Kidney tubule cell (primary cell): ENCODE measurements at regions not wholly inside any gene's neighbourhood (a gene's known extent, or its start where the extent isn't known, plus 50 kb on each side); places are given as distances from the start of the nearest gene placed in this dataset.
"Not testable (repeated sequence)": the region's sequence is repeated elsewhere in the genome, so short reads cannot be mapped to it uniquely, and the experiment has no call there.

Experiments used
- DNase-seq: peaks from one replicate; pipeline ENCODE4 v3.0.0-alpha.2; 2018; ENCODE audit warnings: low spot score

DNA sequence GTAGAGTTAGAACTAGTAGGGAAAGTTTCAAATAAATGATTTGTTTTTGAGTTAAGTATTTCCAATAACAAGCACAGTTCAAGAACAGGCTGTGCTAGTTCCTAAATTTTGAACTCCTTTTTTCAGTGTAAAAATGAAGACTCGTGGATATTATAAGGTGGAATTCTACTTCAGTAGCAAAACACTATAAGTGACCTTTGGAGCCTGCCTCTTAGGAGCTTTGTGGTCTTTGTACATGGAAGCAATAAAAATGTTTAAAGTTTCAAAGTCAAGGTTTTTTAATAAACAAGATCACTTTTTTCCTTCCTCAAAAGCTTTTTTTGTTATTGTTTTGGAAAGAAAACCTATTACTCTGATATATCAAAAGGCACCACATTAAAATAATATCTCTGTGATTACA is 292.4 kb upstream of the VWC2 start:
- no peak for DNase-seq

DNA sequence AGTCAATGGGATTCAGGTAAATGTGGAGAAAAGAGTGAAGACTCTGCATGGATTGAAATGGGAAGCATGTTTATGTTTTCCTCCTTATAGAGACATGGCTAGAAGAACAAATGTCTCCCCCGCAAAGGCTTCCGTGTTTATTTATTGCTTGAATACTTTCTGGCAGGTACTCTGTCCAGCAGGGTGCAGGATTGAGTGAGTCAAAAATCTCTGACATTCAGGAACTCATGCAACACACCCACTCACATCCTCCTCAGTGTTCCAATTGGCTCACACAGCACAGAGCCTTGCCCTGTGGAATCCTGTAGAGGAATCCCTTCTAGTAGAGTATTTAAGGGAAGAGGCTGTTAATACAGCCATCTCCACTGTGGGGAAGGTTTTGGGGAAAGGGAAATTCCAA is 290.3 kb upstream of the VWC2 start:
- DNase-seq = peak; percentile 50

DNA sequence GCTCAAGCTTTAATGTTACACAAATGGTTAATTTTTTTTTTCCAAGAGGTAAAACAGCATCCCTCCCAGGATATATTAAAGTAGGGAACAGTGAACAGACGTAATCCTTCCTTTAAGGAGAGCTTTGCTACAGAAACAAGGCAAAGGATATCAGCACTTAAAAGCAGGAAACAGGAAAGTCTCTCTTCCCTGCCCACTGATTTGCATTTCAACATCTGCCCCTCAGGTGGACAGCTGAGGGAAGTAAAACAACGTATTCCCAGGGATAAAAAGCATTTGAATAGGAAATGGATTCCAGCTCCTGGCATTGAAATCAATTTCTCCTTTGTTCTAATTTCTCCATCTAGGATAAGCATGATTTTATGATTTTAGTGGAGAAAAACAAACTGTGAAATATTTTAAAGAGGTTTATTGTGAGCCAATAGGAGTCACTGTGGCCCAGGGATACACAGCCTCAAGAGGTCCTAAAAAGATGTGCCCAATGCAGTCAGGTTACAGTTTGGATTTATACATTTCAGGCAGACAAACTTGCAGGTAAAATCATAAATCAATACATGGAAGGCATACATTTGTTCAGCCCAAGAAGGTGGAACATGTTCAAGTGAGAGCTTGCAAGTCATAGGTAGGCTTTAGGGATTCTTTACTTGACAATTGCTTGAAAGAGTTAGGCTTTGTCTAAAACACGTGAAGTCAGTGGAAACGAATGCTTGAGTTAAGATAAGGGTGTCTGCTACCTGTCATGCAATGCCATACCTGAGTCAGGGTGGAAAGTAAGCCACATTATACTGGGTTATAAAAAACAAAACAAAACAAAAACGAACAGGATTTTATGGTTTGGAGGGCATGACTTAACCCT is 286.2 kb upstream of the VWC2 start:
- DNase-seq = no peak

DNA sequence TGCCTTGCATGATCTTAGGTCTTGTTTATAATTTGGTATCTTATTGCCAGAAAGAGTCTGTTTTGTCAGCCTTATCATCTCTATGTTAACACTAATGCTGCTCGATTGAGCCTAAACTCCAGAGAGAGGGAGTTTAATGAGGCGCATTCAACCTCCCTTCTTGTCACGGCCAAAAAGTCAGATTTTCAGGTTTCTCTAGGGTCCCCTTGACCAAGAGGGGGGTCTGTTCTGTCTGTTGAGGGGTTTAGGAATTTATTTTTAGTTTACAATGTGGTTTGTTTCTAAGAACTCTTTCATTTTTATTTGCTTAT is 285.7 kb upstream of the VWC2 start:
- no peak for DNase-seq

DNA sequence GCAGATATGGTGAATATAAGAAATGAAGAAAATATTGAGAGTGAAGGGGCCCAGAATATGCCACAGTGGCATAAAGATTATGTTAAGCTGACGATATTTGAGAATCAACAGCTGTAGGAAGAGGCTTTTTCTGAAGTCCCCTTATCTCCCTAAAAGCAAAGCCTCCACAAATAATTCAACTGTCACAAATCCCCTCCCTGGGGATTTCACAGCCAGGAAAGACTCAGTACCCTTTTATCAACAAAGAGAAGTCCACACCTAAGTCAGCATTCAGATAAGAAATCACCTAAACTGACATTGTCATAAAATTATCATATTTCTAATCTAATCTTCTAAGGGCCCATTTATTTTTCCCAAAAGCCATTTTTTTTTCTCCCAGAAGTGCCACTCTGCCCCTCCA is 284.9 kb upstream of the VWC2 start:
- DNase-seq = no peak

DNA sequence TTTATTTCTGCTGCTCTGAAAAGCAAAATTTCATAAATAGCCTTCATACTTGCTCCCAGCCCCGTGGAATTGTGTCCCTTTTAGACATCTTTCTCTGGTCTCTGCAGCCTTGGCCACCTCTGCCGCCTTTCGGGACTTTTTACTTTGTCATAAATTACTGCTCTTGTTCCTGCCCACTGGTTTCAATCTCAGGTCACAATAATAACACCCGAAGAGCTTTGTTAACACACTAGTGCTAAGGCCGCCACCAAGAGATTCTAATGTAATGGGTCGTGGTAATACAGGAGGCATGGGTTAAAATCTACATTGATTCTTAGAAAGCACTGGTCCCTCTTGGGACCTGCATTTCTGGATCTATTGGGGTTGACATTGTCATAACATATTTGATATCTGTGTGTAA is 276.0 kb upstream of the VWC2 start:
- no peak for DNase-seq

DNA sequence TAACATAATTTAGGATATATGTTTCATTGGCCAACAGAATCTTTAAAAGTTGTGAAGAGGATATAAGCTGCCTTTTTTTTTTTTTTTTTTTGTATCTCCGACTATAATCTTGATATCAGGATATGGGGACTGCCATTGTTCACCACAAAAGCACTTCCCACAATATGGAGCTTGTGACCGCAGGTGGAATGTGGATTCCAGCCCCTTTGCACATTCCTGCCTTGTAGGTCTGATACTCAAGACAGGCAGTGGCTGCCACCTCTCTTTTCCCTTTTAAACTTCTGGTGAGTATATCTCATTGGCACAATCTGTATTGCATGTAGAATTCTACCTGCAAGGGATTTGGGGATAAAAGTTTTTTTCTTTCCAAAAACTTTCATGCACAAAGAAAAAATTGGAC is 272.7 kb upstream of the VWC2 start:
- no peak for DNase-seq

DNA sequence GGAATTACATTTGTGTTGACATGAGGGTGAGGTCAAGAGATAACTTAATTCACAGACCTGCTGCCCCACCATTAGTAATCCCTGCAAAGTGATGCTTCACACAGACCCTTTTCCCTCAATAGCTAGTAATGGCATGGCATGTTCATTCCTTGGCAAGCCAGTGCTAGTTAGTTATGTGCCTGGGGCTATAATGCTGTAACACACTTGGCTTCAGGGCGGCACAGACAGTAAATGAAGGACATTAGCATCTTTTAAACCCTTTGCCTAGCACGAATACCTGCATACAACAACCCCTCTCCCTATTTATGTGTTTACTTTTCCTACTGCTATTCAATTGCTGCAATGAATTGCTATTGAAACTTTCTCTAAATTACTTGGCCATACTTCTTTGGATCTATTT is 266.2 kb upstream of the VWC2 start:
- DNase-seq = not testable (repeated sequence)

DNA sequence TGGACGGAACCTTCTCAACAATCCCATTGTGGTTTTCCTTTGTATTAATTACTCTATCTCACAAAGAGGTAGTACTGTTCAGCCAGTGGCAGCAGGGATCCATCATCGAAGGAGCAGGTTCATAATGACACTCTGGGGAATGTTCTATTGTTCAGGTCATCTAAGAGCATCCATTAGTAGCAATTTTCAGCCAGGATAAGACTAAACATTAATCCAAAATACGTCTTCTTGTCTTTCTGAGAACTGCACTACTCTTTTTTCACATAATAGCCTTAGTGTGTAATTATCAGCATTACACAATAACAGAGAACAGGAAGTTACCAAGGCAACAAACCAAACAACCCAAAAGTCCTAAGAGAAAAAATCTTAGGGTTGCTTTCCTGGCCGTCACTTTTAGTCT is 259.5 kb upstream of the VWC2 start:
- no peak for DNase-seq

DNA sequence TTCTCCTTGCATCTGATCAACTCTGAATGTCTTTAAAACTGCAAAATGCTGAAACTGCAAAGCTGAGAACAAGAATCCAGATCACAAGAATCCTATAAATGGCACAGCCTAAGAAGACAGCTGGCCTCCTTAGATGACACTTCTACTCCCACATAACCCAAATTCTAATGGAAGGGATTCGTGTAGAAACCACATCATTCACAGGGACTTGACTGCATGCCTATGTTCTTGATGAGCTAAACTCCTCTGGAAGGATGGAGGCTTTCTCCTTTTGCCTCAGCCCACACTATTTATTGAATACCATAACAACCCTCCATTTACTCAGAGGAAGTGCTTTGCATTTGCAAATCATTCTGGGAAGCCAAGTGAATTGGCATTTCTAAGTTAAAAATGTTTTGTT is 252.5 kb upstream of the VWC2 start:
- no peak for DNase-seq

DNA sequence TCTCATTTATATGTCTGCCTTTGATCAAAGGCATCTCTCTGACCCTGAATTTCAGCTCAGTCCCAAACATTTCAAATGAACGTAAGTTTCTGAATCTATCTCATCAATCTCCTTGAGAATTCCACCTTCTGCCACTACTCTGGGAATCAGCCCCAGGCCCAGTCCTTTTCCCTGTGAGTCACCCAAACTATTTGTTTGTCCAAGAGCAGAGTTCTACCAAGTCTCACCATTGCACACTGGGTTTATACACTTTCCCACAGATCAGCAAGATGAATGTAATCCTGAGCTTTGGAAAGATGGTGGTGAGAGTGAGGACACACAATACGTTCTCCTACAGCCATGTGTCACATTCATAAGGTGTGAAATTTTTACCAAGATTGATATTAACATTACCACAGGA is 251.3 kb upstream of the VWC2 start:
- peak; percentile 6 for DNase-seq

DNA sequence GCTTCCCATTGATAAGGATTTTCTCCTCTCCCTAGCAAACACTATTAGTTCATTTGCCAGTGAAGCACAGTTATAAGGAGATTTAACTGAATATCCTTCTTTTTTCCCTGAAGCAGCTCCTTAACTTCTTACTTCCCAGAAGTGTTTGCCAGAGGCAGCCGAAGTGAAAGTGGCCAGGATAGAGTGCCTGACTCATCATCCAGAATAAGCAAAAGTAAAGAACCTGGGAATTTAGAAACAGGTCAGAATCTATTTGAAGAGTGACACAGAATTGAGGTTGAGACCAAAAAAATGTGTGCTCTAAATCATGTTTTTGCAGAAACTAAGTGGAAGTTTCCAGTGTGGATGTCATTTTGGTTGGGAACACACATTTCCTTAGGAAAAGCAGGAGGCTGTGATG is 249.6 kb upstream of the VWC2 start:
- DNase-seq = peak; percentile 30

DNA sequence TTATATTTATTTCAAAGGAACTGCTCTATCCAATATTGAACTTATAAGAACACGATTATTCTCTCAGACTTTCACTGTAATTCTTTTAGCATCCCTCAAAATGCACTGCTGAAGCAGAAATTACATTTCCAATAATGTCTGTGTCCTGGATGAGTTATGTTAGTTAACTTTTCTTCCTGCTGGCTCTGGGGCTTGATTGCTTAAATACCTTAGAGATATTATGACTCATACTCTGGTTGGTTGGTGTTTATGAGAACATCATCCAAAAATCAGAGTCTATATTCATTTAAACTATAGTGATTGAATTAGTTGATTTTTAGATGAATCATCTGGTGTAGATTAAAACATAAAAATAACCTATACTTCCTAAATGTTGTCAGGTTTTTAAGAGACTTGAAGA is 246.3 kb upstream of the VWC2 start:
- peak; percentile 19 for DNase-seq

DNA sequence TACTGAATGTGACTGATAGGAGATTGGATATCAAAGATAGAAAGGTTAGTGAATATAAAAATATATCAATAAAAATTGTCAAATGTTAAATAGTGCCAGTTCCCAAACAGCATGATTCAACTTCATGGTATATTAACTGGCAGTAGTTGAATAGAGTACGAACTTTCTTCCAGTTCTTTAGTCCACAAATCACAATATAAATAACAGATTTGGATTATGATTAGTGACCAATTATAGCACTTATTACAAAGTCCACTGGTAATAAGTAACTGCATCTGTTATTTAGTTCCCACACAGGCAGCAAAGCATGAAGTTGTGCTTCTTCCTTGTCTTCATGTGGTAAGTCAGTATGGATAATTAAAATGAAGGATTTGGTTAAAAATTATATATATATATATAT is 243.0 kb upstream of the VWC2 start:
- DNase-seq = peak; percentile 58

DNA sequence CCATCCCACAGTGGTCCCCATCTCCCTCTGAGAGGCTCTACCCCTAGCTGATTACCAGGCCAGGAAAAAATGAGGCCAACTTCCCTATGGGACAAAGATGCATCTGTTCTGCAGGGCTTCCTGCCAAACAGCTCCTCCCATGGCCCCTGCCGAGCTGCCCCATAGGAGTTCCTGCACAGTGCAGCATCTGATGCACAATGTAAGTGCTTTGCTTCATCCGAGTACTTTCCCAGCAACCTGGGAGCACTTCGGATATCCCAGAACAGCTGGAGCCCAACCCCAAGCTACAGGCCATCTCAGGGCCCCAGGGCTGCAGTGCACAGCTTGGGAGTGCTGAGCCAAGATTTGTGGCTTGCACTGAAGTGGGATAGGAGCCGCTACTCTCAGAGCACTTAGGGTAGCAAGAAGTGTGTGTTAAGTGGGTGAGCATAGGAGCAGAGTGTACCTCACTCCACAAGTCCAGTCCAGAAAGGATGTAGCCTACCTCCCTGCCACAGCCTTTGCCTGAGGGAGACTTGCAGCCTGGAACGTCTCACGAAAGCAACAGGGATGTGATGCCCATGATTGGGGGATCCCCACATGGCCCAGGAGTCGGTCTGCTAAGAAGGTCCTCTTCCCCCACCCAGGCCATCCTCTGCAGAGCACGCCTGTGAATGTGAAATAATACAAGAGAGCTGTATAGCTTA is 209.6 kb upstream of the VWC2 start:
- DNase-seq = no peak

DNA sequence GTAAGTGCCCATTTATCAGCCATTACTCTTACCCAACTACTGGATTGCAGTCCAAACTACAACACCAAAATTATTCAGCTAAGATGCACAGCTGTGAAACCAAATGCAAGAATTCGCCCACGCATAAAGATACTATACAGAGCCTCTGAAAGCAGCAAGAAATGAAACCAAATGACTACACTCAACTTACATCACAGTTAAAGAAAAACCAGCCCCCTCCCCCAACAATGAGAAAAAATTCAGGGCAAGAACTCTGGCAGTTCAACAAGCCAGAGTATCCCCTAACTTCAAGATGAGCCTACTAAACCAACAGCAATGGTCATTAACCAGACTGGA is 209.1 kb upstream of the VWC2 start:
- DNase-seq = no peak

DNA sequence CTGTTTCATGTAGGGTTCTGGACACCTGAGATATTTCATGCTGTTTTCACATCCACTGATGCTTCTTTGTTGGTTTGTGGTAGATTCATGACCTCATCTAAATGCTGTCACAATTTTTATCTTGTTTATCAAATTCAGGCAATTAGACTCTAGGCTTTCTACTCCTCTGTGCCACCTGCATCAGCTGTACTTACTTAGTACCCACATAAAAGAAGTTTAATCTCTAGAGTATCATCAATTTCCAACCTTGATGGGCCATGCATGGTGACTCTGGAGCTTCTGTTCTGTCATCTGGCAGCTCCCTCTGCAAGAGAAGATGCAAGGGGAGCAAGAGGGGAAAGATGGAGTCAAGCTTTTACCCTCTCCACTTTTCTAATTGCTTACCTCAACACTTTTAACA is 195.9 kb upstream of the VWC2 start:
- no peak for DNase-seq

DNA sequence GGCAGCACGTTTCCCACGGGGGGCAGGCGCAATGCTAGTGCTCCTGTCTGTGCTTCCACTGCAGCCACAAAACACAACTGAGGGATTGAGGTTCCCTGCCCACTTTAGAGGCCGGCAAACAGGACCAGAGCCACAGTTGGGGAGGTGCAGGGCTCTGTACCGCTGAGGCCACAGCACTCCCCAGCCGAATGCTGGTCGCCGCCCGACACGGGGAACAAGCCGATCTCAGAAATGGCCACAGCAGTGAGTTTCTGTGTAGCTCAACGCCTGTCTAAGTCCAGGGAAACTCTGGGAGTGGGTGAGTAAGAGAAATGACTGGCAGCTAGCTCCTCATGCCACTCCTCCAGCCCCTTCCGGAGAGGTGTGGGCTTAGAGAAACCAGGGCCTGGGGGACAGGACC is 194.0 kb upstream of the VWC2 start:
- DNase-seq = no peak

DNA sequence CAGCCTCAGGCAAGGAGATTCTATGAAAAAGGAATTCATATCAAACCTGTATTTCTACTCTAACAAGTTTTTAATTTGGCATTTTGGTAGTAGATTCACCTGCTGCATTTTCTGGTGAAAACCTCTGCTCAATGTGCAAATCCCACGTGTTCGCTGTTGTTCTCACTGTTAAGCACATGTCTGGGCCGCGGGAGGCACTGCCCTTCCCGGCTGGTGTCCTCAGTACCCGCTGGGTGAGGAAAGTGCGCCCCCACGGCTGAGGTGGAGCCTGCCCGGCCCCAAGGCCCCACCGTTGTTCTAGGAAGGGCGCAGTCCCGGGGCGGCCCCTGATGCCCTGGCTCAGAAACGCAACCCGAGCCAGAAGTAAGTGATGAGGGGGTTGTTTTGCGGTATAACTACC is 193.4 kb upstream of the VWC2 start:
- DNase-seq = no peak

DNA sequence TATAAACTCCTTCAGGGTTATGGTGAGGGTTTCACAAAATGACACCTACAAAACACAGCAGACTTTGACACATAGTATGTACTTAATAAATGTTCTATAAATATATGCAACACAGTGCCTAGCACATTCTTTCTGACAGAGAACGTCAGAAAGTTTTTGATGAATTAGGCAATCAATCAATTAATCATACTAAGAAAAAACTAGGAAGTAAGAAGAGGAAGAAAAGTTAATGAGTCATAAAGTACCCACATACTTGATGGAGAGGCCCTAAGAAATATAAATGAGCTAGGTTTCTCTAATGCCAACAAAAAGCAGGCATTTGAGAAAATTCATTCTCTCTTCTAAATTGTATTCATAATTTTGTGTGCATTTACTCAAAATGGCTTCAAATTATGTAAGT is 192.7 kb upstream of the VWC2 start:
- DNase-seq = no peak

DNA sequence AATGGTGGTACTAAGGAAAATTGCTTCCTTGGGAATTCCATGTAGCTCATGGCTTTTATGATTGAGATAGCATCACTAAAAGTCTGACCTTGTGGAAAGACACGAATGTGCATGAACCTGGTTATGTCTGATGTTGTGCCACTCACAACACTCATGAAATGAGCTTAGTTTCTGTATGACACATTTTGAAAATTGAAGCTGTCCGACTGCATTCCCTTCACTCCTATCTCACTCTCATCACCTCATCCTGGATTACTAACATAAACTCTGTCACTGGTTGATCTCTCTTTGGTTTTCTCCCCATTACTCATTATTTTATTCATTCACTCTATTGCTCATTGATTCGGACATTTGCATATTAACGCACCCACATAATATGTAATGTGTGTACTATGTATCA is 190.0 kb upstream of the VWC2 start:
- DNase-seq = peak; percentile 5

DNA sequence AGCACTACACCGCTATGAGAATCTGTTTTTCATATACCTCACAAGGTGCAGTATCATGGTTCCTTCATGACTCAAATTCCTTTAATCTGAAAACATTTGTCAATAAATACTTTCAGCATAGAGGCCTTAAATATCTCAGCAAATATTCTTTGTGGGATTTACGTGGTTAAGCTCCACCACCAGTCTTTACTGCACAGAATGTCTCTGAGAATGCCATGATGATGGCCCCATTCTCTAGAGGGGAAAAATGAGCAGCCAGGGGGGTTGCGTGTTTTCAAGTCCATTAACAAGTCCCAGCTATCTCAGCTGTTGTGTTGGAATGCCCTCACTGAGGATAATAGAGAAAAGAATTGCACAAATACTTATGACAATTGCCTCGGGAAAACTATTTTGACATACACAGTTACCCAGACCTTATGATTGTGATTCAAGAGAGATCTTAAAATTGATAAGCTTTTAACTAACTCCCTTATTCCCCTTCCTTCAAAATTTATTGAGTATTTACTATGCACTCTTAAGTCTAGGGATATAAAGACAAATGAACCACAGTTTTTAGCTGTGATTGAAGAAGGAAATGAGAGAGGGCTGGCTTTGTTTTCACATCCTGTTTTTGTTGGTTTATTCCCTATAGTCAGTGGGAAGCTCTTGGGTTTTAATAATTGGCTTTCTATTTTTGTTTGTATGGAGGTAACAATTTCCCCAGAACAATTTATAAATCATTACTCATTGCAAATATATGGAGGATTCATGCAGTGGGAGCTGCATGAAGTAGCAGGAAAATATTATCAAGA is 176.5 kb upstream of the VWC2 start:
- DNase-seq = no peak

DNA sequence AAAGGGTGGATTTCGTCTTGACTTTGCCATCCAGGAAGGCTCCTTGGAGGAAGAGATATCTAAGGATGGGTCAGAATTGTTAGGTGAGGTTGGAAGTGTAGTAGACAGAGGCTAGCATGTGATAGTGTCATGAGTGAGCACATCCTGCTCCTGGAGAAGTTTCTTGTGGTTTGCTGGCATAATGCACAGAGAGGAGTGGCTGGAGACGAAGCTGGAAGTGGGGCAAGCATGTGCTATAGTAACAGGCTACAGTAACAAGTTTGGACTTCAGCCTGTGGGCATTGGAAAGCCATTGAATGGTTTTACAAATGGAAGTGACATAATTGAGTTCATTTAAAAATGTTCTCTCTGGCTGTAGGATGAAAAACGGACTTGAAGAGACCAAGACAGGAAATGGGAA is 175.6 kb upstream of the VWC2 start:
- DNase-seq = no peak
